ENCODE measurements at regions not wholly inside any gene's neighbourhood (a gene's known extent, or its start where the extent isn't known, plus 50 kb on each side); places are given as distances from the start of the nearest gene placed in this dataset.

- TF ChIP-seq CTCF (conservative IDR thresholded peaks at IDR 0.05; ENCODE audit: low read depth in 2 of 2): no peak
- TF ChIP-seq ZNF331 (CRISPR knock-in tag; IDR thresholded peaks at IDR 0.05; ENCODE audit: low read depth): no peak
- no peak for TF ChIP-seq STAT1 (IDR thresholded peaks at IDR 0.05; ENCODE audit: unreplicated experiment)
- no peak for TF ChIP-seq EZH2 (IDR thresholded peaks at IDR 0.05; ENCODE audit: low read depth, unreplicated experiment)
- TF ChIP-seq NANOG (IDR thresholded peaks at IDR 0.05; ENCODE audit: borderline replicate concordance): no peak
- no peak for TF ChIP-seq JUNB (IDR thresholded peaks at IDR 0.05; ENCODE audit: unreplicated experiment)
- no peak for TF ChIP-seq REST (IDR thresholded peaks at IDR 0.05; ENCODE audit: unreplicated experiment)
- no peak for TF ChIP-seq ZNF114 (CRISPR knock-in tag; IDR thresholded peaks at IDR 0.05)
- no peak for TF ChIP-seq ETS1 (IDR thresholded peaks at IDR 0.05)
These were observed 275.6 kb downstream of the SLC7A11 start (continued) for GRCh38 chr4:137966504-137966903.

GRCh38 chr4:137961051-137961438 lies 281.1 kb downstream of the SLC7A11 start:
- Histone ChIP-seq H3F3A (replicated peaks; ENCODE audit: low read depth) (no peaks in the 10 kb centered on the region), H3K4me3 (no peak overlapping the region), H3K9me2 (ENCODE audit: insufficient read depth) (no peaks in the 10 kb centered on the region), H3K27me3 (ENCODE audit: insufficient read depth) (no peaks in the 10 kb centered on the region), H3K36me3 (ENCODE audit: insufficient read depth) (no peaks in the 10 kb centered on the region), H3K27ac (ENCODE audit: low read depth) (no peak overlapping the region), H3K4me1 (ENCODE audit: insufficient read depth) (no peaks in the 10 kb centered on the region), H2AFZ (no peak overlapping the region), H3K79me2 (replicated peaks; ENCODE audit: insufficient read depth) (no peaks in the 10 kb centered on the region), H4K20me1 (replicated peaks; ENCODE audit: insufficient read depth) (no peaks in the 10 kb centered on the region), H3K4me2 (no peak overlapping the region)
- Mint-ChIP-seq H3K4me1 (0 out of 3 replicates have a peak, but pooled peaks cover under 1% of the 10 kb centered on the region), H3K27me3 (ENCODE audit: insufficient read depth, low read depth, poor library complexity) (no peaks in the 10 kb centered on the region), H3K4me3 (no peak overlapping the region), H3K36me3 (ENCODE audit: low read depth) (no peaks in the 10 kb centered on the region), H3K27ac (no peak overlapping the region), H3K9me3 (no peaks in the 10 kb centered on the region)
- DNase-seq (ENCODE audit: low spot score) (no peak), ATAC-seq (no peak)
- TF ChIP-seq REST (IDR thresholded peaks at IDR 0.05; ENCODE audit: unreplicated experiment) (no peak), ZNF331 (CRISPR knock-in tag; IDR thresholded peaks at IDR 0.05; ENCODE audit: low read depth) (no peak), POLR2AphosphoS5 (IDR thresholded peaks at IDR 0.05; ENCODE audit: low read depth) (no peak), CTCF (conservative IDR thresholded peaks at IDR 0.05; ENCODE audit: low read depth in 2 of 2) (no peak), JUNB (IDR thresholded peaks at IDR 0.05; ENCODE audit: unreplicated experiment) (no peak)
